Tongue (tissue), 1 donor: ENCODE measurements at regions not wholly inside any gene's neighbourhood (a gene's known extent, or its start where the extent isn't known, plus 50 kb on each side); places are given as distances from the start of the nearest gene placed in this dataset.

Experiments used
- DNase-seq: peaks from one replicate; pipeline ENCODE4 v3.0.0-alpha.2; 2015

GRCh38 chr15:61682891-61683735, 377.1 kb downstream of the VPS13C start:
- no peak for DNase-seq

- no peak for DNase-seq
These were observed 378.6 kb downstream of the VPS13C start for GRCh38 chr15:61681676-61682075.

- no peak for DNase-seq
These were observed 379.2 kb downstream of the VPS13C start for GRCh38 chr15:61681038-61681418.

DNA sequence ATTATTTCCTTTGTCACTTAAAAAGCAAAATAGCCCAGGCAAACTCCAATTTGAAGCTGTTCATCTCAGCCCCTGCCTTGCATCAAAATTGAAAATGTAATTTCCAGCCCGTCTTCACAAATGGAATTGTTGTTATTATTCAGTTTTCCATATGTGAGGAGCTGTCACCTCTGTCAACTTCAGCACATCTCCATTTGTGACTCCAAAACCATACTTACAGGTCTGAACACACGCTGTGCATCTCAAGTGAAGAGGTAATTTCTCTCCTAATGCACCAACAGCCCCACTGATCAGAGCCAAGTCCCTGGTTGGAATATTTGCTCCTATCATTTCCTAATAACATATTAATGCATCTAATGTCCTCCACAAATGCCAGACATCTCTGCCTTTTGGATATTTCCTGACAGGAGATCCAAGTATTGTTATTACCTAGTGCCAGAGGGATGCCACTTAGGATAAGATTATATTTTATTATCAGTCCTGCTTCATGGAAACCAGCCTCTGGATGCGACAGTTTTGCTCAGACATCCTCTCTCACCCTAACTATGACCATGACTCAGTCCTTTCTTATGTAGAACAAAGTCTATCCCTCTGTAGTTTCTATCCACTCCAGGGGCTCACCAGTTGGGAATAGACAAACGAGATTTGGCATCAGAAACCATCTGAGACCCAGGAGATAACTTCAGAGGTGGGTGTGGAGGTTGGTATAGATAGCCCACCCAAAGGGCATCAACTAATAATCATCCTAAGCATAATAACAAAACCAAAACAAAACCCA, 379.8 kb downstream of the VPS13C start:
- no peak for DNase-seq

- DNase-seq, result no peak
These were observed 388.5 kb downstream of the VPS13C start for GRCh38 chr15:61671736-61672135.

DNA sequence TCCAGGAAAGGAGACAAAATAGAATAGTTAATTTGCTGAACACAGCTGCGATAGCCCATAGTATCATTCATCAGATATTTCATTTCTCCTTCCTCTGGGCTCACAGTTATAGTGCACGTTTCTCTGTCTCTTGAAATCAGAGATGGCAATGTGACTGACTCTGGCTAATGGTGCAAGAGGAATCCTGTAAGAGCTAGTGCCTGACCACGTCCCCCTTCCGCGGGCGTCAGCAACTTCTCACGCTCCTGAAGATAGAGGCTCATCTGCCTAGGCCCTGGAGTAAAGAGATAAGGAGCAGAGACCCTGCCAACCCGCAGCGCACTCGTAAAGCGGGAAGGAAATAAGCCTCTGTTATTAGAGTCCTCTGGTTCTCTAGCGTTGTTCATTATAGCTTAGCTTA, 391.8 kb downstream of the VPS13C start:
- no peak for DNase-seq

DNA sequence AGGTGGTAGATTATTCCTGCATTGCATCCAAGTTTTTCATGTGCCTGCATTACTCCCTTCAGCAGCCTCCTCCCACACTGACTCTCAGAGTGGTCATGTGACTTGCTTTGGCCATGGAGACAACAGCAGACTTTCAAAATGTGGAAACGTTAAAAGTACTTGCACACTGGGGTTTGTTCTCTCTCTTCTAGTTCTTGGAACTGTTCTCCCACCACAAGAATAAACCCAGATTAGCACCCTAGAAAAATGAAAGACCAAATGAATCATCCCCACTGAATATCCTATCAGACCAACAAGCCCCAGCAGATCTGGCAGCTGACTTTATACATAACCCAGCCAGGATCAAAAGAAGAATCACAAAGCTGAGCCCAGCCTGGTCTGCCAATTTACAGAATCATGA, 398.5 kb downstream of the VPS13C start:
- no peak for DNase-seq

GRCh38 chr15:61660579-61660978, 399.7 kb downstream of the VPS13C start:
- DNase-seq, result peak; percentile 32

DNA sequence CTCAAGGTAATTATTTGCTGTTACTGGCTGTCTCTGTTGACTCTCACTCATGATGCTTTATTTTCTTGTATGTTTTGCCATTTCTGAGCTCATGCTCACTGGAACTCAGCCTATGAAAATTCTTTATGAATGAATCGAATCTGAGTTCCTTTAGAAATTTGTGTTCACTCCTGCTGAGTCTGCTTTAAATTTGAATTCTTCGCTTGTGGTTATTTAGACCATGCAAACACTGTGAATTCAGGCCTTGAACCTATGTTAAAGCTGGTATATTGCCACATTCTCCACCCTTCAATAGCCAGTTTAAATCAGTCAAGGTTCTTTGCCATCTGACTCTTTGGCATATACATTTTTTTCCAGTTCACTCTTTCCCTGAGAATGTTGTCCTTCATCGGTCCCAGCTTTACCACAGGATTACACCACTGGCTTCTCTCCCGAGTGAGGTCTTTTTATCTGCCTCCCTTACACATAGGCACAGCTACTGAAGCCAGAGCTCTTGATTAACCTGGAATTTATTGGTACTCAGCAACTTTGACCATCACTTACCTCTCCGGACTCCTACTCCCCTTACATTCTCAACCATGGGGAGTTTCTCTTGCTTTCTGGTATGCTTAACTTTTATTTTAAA, 400.6 kb downstream of the VPS13C start:
- DNase-seq, result peak; percentile 20

GRCh38 chr15:61657461-61657860, 402.8 kb downstream of the VPS13C start:
- DNase-seq, result no peak

DNA sequence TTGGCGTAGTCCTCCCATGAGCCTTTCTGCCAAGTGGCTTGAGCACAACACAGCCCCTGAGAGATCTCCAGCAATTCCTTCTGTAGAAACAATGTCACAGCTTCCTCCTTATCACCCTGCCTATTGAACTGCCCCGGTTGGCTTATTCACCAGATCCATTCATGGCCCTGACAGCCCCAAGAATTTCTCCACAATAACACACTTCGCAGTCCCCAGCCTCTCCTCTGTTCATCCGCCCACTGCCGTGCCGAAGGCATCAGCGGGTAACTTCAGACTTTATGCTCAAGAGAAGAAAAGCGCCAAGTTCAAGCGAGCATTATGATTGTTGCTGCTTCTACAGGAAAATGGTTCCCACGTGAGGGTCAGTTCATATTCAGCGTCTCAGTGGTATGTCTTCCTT, 403.9 kb downstream of the VPS13C start:
- DNase-seq, result no peak

- no peak for DNase-seq
These were observed 404.4 kb downstream of the VPS13C start for GRCh38 chr15:61655881-61656280.

- no peak for DNase-seq
These were observed 405.3 kb downstream of the VPS13C start for GRCh38 chr15:61654918-61655317.

DNA sequence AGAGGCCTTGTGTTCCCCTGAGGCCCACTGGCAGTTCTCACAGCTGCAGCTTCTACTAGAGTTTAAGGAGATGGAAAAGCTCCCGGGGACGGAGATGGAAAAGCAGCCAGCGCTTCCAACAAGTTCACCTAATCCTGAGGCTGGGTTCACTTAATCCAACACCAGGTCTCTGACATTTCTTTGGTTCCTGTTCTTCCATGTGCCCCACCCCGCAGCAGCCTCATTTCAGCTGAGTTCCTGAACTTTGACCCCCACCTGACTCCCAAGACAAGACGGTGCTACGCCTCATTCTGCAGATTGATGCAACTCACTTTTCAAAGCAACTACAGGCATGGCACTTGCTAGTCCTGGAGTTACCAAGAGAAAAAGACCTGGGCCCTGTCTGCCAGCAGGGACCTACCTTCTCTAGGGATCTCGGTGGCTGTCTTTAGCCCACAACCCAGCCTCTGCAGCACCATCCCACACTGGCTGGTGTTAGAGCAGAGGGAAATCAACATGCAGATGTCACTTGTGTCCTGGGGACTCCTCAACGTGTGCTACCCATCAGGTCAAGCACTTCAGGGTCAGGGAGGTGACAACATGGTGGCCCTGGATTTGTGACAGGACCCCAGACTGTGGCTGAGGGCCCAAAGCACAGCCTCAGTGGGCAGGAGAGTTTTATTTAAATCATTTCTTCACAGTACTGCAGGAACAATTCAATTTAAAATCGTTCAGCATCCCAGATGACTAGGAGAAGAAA, 406.1 kb downstream of the VPS13C start:
- no peak for DNase-seq

DNA sequence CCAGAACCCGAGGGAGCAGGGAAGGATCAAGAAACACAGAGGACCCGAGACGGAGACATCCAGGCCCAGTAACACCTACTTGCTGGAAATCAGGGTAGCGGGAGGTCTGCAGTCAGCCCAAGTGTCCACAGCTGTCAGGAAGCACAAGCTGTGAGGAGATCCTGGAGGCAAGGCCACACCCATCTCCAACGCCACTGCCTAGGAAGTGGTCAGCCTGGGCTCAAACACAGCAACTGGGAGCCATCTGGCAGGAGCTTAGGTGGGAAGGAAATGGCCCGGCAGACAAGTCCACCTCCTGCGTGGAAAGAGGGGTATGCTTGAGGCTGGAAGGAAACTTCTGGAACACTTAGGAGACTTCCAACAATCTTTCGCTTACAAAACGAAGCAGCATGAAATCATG, 407.1 kb downstream of the VPS13C start:
- DNase-seq, result peak; percentile 45

DNA sequence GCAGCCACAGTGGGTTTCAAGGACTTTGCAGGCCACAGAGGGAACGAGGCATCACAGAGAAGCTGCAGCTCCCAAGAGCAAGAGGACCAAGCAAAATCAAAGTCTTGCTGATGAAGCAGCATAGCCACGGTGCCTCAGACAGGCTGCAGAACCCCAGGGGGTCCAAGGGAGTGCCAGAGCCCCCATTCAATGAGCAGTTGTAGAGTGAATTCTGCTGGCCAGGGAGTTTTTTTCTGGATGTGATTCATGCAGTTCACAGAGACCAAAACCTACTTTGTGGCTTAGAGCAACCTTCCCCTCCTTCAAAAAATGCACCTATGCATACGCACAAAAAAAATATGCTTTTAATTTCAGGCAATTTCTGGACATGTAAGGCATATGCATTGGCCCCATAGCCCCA, 409.0 kb downstream of the VPS13C start:
- no peak for DNase-seq

DNA sequence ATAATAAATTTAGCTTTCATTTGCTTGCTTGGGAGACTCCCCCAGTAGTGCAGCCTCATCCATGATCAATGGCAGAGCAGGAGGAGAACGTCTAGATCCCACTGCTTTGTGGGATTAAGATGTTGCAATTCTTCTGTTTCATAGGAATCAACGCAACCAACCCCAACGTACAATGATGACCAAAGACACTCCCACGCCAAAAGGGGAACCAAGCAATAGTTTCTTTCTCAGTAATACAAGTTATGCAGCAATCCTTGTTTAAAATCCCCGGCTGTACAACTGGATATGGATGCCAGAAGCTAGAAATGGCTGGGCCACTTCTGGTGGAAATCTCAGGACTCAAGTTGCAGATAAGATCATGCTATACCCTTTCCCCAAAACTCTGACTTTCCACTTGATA, 411.2 kb downstream of the VPS13C start:
- no peak for DNase-seq

GRCh38 chr15:61644550-61644949, 415.4 kb upstream of the RORA start:
- DNase-seq, result no peak

DNA sequence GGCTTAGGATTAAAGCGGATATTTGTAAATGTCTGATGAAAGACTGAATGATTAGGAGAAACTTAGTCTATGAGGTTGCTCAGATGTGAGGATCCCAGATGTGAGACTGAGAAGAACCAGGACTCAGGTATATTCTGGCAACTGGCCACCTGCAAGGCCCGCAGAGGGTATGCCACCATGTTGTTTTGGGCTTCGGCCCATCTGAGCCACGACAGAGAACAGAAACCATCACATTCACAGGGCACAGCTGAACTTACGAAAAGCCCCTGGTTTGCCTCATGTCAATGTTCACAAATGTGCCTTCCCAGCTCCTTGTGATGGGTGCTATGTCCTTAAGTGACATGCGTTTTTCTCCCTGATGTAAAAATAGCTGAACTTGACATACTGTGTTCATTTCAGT, 412.5 kb upstream of the RORA start:
- no peak for DNase-seq

- no peak for DNase-seq
These were observed 411.7 kb upstream of the RORA start for GRCh38 chr15:61640756-61641155.

DNA sequence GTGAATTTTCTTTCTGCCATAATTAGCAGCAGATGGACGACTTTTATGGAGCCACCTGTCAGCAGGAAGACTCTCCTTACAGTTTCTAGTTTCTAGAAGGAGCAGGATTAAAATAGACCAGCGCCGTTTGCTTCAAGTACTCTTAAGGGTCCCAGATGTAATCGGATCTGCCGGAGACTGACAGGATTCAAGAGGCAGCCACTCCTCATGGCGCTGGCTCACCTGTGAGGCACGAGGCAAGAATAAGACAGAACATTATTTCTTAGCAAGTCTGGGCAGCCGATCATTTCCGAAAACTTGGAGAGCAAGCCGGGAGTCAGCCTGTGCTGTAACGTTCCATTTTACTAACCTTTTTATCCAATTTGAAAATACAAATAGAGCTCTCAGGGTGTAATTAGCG, 410.4 kb upstream of the RORA start:
- peak; percentile 56 for DNase-seq

DNA sequence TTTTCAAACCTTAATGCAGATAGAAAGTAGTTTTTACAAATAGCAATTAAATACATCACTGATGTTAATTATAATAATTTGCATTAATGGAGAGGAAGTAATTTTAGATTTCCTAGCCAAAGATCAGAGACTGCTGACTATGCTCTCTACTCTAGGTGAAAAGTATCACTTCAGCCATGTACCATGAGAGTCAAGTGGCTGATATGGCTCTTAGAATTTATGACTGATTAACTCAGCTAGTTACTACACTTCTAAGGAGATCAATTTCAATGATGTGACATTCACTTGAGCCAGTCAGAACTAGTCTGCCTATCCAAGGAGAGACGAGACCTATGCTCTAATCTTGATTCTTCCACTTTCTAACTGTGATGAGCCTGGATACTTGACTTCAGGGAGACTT, 405.7 kb upstream of the RORA start:
- no peak for DNase-seq

DNA sequence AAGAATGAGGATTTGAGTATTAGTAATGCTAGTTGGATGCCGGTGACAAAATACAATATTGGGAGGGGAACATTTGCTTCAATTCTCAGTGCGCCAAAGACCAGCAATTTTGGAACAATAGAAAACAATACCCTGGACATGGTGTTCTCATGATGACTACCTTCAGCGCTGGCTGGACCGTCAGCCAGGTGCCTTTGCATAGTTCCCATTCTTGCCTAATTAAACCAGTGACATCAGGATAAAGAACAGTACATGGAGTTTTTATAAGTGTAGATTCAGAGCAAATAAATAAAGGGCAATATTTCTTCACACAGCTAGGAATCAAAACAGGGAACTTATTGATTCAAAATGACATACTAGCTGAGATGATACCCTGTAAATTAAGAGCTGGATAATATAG, 404.8 kb upstream of the RORA start:
- no peak for DNase-seq
